Glutamatergic neuron (in vitro differentiated cells): ENCODE measurements at regions not wholly inside any gene's neighbourhood (a gene's known extent, or its start where the extent isn't known, plus 50 kb on each side); places are given as distances from the start of the nearest gene placed in this dataset.
"Not testable (repeated sequence)": the region's sequence is repeated elsewhere in the genome, so short reads cannot be mapped to it uniquely, and the experiment has no call there.

Experiments used
- DNase-seq: peaks from one replicate; pipeline ENCODE4 v3.0.0; 2022
- H3K27ac Mint-ChIP-seq: one replicate; pipeline ENCODE4 v1.8.0; 2020; ENCODE audit warnings: mild to moderate bottlenecking, mixed read lengths, inconsistent platforms; ENCODE audit not compliant: unreplicated experiment
- H3K27me3 Mint-ChIP-seq: one replicate; pipeline ENCODE4 v1.8.0; 2020; ENCODE audit warnings: mild to moderate bottlenecking, moderate library complexity, mixed read lengths, inconsistent platforms; ENCODE audit not compliant: unreplicated experiment
- H3K36me3 Mint-ChIP-seq: one replicate; pipeline ENCODE4 v1.8.0; 2020; ENCODE audit warnings: mild to moderate bottlenecking, mixed read lengths, inconsistent platforms; ENCODE audit not compliant: unreplicated experiment
- H3K4me1 Mint-ChIP-seq: one replicate; pipeline ENCODE4 v1.8.0; 2020; ENCODE audit warnings: mild to moderate bottlenecking, low read depth, mixed read lengths, inconsistent platforms; ENCODE audit not compliant: unreplicated experiment
- H3K4me3 Mint-ChIP-seq: one replicate; pipeline ENCODE4 v1.8.0; 2020; ENCODE audit warnings: mild to moderate bottlenecking, mixed read lengths, inconsistent platforms; ENCODE audit not compliant: unreplicated experiment
- H3K9me3 Mint-ChIP-seq: one replicate; pipeline ENCODE4 v1.8.0; 2020; ENCODE audit warnings: mild to moderate bottlenecking, moderate library complexity, mixed read lengths, inconsistent platforms; ENCODE audit not compliant: unreplicated experiment
- CTCF ChIP-seq: fragments of 200-600 bp; sonication (generic); IDR thresholded peaks from one replicate; pipeline ENCODE4 v1.5.0; 2021; ENCODE audit not compliant: partially characterized antibody, unreplicated experiment

DNA sequence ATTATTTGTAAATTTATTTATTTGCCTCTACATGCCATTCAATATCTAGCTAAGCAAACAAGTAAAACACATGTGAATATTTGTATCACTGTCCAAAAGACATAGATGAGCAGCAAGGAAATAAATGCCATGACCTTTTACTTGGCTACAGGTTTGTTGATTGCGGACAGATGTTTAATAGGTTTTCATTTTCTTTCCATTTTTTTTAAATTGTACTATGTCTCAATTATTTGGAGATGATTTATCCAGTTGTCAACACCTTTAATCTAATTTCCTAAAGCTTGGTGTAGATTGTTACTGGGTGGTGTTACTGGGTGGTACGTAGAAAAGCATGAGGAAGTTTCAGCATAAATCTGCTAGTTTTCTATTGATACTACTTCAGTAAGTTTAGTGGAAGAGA is 560.6 kb upstream of the SPRY2 start:
- H3K27me3 Mint-ChIP-seq: no peaks in the 10 kb centered on the region
- H3K4me3 Mint-ChIP-seq: no peak overlapping the region
- no peak overlapping the region for H3K27ac Mint-ChIP-seq
- peaks cover 5% of the 10 kb centered on the region for H3K4me1 Mint-ChIP-seq
- no peaks in the 10 kb centered on the region for H3K9me3 Mint-ChIP-seq
- DNase-seq: no peak
- no peak for TF ChIP-seq CTCF
- H3K36me3 Mint-ChIP-seq: no peaks in the 10 kb centered on the region

- Mint-ChIP-seq H3K27me3 (no peaks in the 10 kb centered on the region), H3K27ac (no peak overlapping the region)
- no peak for TF ChIP-seq CTCF
Measured at GRCh38 chr13:80901111-80901510, 560.2 kb upstream of the SPRY2 start.

DNA sequence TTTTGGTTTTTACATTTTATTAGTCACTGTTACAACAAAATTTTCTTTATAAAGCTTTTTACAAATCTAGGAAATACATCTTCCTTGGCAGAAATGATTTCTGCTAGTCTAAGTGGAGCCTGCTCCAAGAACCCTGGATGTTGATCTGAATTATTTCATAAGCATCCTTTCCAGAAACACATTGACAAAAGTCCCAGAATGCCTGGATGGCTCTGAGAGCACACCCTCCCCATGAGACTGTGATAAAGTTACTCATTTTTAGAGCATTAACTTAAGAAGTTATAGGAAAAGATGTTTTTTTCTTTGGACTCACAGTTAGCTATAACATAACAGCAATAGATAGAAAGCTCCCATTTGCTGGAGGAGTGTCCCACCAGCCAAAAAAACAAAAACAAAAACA is 559.6 kb upstream of the SPRY2 start:
- H3K4me3 Mint-ChIP-seq: no peak overlapping the region
- no peaks in the 10 kb centered on the region for H3K36me3 Mint-ChIP-seq
- DNase-seq: no peak
- H3K27me3 Mint-ChIP-seq: no peaks in the 10 kb centered on the region
- peaks cover 5% of the 10 kb centered on the region for H3K4me1 Mint-ChIP-seq
- H3K27ac Mint-ChIP-seq: no peak overlapping the region
- TF ChIP-seq CTCF: no peak
- H3K9me3 Mint-ChIP-seq: no peaks in the 10 kb centered on the region

More at GRCh38 chr13:80901111-80901510, 560.2 kb upstream of the SPRY2 start:
- H3K36me3 Mint-ChIP-seq: no peaks in the 10 kb centered on the region
- no peaks in the 10 kb centered on the region for H3K9me3 Mint-ChIP-seq
- peaks cover 5% of the 10 kb centered on the region for H3K4me1 Mint-ChIP-seq
- no peak for DNase-seq
- H3K4me3 Mint-ChIP-seq: no peak overlapping the region

DNA sequence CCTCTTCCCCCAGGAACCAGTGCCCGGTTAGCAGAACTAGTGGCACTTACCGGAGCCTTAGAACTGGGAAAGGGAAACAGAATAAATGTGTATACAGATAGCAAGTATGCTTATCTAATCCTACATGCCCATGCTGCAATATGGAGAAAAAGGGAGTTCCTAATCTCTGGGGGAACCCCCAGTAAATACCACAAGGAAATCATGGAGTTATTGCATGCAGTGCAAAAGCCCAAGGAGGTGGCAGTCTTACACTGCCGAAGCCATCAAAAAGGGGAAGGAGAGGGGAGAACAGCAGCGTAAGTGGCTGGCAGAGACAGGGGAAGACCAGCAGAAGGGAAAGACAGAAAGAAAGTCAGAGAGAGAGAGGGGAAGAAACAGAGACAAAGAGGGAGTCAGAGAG is 556.7 kb upstream of the SPRY2 start:
- H3K36me3 Mint-ChIP-seq, H3K4me1 Mint-ChIP-seq, H3K27ac Mint-ChIP-seq, H3K9me3 Mint-ChIP-seq, DNase-seq, H3K27me3 Mint-ChIP-seq, H3K4me3 Mint-ChIP-seq: not testable (repeated sequence)

GRCh38 chr13:80894917-80895316 is 554.0 kb upstream of the SPRY2 start:
- Mint-ChIP-seq H3K4me3 (no peak overlapping the region), H3K27me3 (no peaks in the 10 kb centered on the region), H3K4me1 (peaks cover 3% of the 10 kb centered on the region), H3K36me3 (no peaks in the 10 kb centered on the region), H3K27ac (no peak overlapping the region), H3K9me3 (no peaks in the 10 kb centered on the region)
- no peak for TF ChIP-seq CTCF
- DNase-seq: no peak

- no peaks in the 10 kb centered on the region for H3K4me1 Mint-ChIP-seq
- H3K27ac Mint-ChIP-seq: no peak overlapping the region
- H3K36me3 Mint-ChIP-seq: no peaks in the 10 kb centered on the region
- TF ChIP-seq CTCF: no peak
- H3K27me3 Mint-ChIP-seq: no peaks in the 10 kb centered on the region
- DNase-seq: no peak
- peaks cover 2% of the 10 kb centered on the region for H3K9me3 Mint-ChIP-seq
- H3K4me3 Mint-ChIP-seq: no peak overlapping the region
Measured at GRCh38 chr13:80889829-80890228, 548.9 kb upstream of the SPRY2 start.
